Chondrocyte (in vitro differentiated cells): ENCODE measurements at regions not wholly inside any gene's neighbourhood (a gene's known extent, or its start where the extent isn't known, plus 50 kb on each side); places are given as distances from the start of the nearest gene placed in this dataset.

Experiments
- DNase-seq: peaks from one replicate; pipeline ENCODE4 v3.0.0; 2021; ENCODE audit warnings: mixed read lengths, low spot score
- H3K27ac Mint-ChIP-seq: one replicate; pipeline ENCODE4 v1.8.0; 2021; ENCODE audit warnings: mild to moderate bottlenecking, moderate library complexity, mixed read lengths; ENCODE audit not compliant: unreplicated experiment
- H3K27me3 Mint-ChIP-seq: 2 replicates; pipeline ENCODE4 v1.8.0; 2021; ENCODE audit warnings: low read depth, mixed read lengths
- H3K36me3 Mint-ChIP-seq: 2 replicates; pipeline ENCODE4 v1.8.0; 2021; ENCODE audit warnings: low read depth, mixed read lengths
- H3K4me1 Mint-ChIP-seq: 2 replicates; pipeline ENCODE4 v1.8.0; 2021; ENCODE audit warnings: low read depth, mild to moderate bottlenecking, mixed read lengths
- H3K4me3 Mint-ChIP-seq: one replicate; pipeline ENCODE4 v1.8.0; 2021; ENCODE audit warnings: mild to moderate bottlenecking, moderate library complexity, mixed read lengths; ENCODE audit not compliant: unreplicated experiment
- H3K9me3 Mint-ChIP-seq: 2 replicates; pipeline ENCODE4 v1.8.0; 2021; ENCODE audit warnings: low read depth, mixed read lengths
- CTCF ChIP-seq: fragments of 200-600 bp; sonication (generic); IDR thresholded peaks from 2 replicates; pipeline ENCODE4 v1.5.0; 2021; ENCODE audit warnings: antibody characterized with exemption, mild to moderate bottlenecking, moderate library complexity

DNA sequence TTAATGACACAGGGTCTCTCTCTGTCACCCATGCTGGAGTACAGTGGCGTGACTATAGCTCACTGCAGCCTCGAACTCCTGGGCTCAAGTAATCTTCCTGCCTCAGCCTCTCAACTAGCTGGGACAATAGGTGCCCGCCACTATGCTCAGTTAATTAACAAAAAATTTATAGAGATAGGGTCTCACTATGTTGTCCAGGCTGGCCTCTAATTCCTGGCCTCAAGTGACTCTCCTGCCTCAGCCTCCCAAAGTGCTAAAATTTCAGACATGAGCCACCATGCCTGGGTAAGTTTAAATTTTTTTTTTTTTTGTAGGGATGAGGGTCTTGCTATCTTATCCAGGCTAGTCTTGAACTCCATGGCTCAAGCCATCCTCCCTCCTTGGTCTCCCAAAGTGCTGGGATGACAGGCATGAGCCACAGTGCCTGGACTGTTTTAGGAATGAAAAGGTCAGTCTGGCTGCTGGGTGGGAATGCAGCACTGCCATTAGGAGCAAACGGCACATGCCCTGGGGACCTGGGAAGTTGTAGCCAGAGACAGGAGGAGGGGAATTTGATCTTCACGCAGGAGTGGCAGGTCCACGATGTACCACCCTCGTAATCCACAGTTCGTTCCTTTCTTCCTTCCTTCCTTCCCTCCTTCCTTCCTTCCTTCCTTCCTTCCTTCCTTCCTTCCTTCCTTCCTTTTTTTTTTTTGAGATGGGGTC is 106.7 kb downstream of the HAPSTR1 start:
- Mint-ChIP-seq H3K36me3 (no peaks in the 10 kb centered on the region), H3K27ac (no peak overlapping the region), H3K27me3 (no peaks in the 10 kb centered on the region), H3K4me1 (no peaks in the 10 kb centered on the region), H3K4me3 (no peak overlapping the region), H3K9me3 (peaks cover 16% of the 10 kb centered on the region)
- DNase-seq, result peak; percentile 36
- no peak for TF ChIP-seq CTCF

DNA sequence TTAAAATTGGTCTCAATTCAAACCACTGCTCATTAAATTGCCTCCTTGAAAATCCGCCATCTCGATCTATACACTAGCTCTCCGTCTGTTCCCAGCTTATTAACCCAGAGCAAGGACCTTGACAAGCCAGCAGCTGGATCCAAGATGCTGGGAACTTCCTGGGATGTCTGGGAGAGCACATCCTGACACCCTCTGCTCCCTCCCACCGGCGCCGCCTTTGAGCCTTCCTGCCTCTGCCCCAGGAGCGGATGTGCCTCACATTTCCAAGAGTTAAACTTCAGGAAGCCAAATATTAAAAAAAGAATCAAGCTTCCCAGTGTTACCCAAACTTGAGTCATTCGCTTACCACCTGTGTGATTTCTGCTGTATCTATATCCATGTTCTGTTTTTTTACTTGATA is 107.9 kb downstream of the HAPSTR1 start:
- peak; percentile 37 for DNase-seq
- Mint-ChIP-seq H3K4me3 (no peak overlapping the region), H3K9me3 (peaks cover 16% of the 10 kb centered on the region), H3K36me3 (no peaks in the 10 kb centered on the region), H3K27me3 (no peaks in the 10 kb centered on the region), H3K4me1 (no peaks in the 10 kb centered on the region), H3K27ac (no peak overlapping the region)
- TF ChIP-seq CTCF, result no peak

DNA sequence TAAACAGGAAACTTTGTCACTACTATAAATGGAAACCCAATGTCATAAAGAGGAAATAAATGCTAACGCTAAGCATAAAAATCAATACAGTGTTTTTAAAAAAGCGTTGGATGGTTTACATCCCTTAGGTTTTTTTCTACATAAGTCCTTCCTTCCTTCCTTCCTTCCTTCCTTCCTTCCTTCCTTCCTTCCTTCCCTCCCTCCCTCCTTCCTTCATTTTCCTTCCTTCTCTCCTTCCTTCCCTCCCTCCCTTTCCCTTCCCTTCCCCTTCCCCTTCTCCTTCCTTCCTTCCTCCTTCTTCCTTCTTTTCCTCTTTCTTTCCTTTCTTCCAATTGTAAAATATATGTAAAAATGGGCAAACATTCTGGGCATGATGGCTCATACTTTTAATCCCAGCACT is 108.3 kb downstream of the HAPSTR1 start:
- Mint-ChIP-seq H3K27me3 (no peaks in the 10 kb centered on the region), H3K27ac (no peak overlapping the region), H3K9me3 (peaks cover 16% of the 10 kb centered on the region), H3K4me3 (no peak overlapping the region), H3K4me1 (no peaks in the 10 kb centered on the region), H3K36me3 (no peaks in the 10 kb centered on the region)
- no peak for TF ChIP-seq CTCF
- no peak for DNase-seq

- TF ChIP-seq CTCF, result no peak
- Mint-ChIP-seq H3K4me3 (no peak overlapping the region), H3K9me3 (peaks cover 16% of the 10 kb centered on the region), H3K36me3 (no peaks in the 10 kb centered on the region), H3K27ac (no peak overlapping the region), H3K27me3 (peaks cover 2% of the 10 kb centered on the region), H3K4me1 (no peaks in the 10 kb centered on the region)
- no peak for DNase-seq
Measured at GRCh38 chr16:9203956-9204355, 112.5 kb downstream of the HAPSTR1 start.

- DNase-seq, result no peak
- Mint-ChIP-seq H3K27me3 (peaks cover 2% of the 10 kb centered on the region), H3K4me1 (no peaks in the 10 kb centered on the region), H3K4me3 (no peak overlapping the region), H3K9me3 (peaks cover 13% of the 10 kb centered on the region), H3K27ac (no peak overlapping the region), H3K36me3 (no peaks in the 10 kb centered on the region)
- TF ChIP-seq CTCF, result no peak
Measured at GRCh38 chr16:9205661-9206060, 114.2 kb downstream of the HAPSTR1 start.
